ENCODE measurements at regions not wholly inside any gene's neighbourhood (a gene's known extent, or its start where the extent isn't known, plus 50 kb on each side); places are given as distances from the start of the nearest gene placed in this dataset.
"Not testable (repeated sequence)": the region's sequence is repeated elsewhere in the genome, so short reads cannot be mapped to it uniquely, and the experiment has no call there.

DNA sequence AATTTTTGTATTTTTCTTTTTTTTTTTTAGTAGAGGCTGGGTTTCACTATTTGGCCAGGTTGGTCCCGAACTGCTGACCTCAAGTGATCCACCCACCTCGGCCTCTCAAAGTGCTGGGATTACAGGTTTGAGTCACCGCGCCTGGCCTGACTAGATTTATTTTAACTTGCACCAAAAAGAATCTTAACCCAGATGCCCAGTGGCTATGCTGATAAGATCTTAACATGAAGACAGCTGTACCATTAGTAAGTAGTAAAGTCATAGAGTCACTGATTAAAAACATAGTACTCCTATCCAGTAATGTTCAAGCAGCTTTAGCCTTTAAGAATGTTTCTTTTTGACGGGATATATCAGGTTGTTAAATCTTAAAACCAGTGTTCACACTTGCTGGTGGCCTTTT, 1061.8 kb upstream of the FLRT2 start:
- FAIRE-seq, result no peak
- DNase-seq (ENCODE audit: insufficient read length, low spot score), result no peak
- no peak for TF ChIP-seq POLR2A (IDR thresholded peaks at IDR 0.05; ENCODE audit: low read depth, low read length)

DNA sequence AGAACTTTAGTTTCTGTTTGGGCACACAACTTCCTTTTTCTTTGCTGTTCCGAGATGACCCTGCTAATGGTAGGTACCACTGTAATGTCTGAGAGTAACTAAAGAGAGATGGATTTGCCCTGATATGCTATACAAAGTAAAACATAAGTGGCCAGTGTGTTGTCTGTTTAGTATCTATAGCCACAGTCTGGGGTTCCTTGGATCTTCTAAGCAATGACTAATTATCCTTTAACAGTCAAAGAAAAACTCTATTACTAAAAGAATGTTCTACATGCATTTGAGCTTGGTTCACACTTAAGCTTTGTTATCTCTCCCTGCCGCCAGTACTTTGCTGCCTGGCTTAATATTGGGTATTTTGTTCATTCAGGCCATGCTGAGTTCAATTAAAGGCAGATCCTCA, 1051.9 kb upstream of the FLRT2 start:
- FAIRE-seq, result no peak
- no peak for TF ChIP-seq POLR2A (IDR thresholded peaks at IDR 0.05; ENCODE audit: low read depth, low read length)
- no peak for DNase-seq (ENCODE audit: insufficient read length, low spot score)

DNA sequence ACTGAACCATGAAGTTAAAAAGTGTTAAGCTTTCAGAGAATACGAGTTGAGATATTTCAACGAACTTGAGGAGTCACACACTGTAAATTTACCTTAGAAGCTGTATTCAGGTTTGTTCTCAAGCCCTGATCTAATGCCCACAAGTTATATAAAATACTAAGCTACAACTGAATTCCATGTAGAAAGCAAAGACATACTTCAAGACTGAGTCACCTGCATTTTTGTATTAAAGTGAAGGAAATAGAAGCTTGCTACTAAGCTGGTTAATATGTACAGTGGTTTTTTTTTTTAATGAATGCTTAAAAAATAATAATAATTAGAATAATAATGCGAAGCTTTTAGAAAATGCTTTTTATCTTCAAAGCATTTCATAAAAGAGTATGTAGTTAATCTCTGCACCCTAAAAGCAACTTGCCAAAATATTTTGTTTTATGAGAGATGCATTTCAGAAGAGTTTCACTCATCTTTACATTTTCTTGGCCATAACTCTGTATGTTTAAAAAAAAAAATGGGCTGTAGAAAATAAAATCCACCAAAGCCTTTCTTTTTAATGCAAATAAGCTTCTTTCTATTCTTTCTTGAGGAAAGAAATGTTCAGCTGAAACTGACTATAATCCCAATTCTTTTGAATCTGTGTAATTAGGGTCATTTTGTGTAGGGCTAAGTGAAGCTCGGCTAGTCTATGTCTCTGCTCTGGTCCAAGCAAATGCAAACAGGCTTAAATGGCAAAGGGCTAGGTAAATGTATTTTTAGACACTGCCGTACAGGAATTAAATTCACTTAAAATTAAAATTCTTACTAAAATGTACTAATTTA, 1047.5 kb upstream of the FLRT2 start:
- no peak for TF ChIP-seq POLR2A (IDR thresholded peaks at IDR 0.05; ENCODE audit: low read depth, low read length)
- DNase-seq (ENCODE audit: insufficient read length, low spot score), result peak; percentile 4
- no peak for FAIRE-seq

DNA sequence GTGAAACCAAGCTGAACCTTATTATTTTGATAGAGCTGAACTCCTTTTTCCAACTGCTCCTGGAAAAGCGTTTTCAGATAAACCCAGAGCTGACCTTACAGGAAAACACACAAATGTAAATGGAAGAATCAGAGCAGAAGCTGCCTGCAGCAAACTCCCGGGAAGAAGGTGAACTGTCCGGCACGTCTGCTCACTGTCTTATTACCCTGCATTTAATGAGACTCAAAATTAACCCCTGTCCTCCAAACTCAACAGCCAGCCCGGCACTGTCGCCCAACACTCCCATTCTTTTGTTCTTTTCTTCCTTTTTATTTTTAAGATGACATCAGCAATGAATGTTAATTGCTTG, 1046.9 kb upstream of the FLRT2 start:
- no peak for FAIRE-seq
- DNase-seq (ENCODE audit: insufficient read length, low spot score), result no peak
- no peak for TF ChIP-seq POLR2A (IDR thresholded peaks at IDR 0.05; ENCODE audit: low read depth, low read length)

DNA sequence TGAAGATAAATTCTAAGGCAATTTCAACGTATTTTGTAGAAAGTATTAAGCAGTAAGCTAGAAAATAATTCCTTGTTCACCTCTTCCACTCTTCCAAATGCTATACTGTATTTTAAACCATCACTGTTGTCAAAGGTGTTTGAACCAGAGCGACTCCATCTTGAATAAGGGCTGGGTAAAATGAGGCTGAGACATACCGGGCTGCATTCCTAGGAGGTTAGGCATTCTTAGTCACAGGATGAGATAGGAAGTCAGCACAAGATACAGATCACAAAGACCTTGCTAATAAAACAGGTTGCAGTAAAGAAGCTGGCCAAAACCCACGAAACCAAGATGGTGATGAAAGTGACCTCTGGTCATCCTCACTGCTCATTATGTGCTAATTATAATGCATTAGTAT, 1045.7 kb upstream of the FLRT2 start:
- peak; percentile 43 for FAIRE-seq
- DNase-seq (ENCODE audit: insufficient read length, low spot score), result not testable (repeated sequence)

DNA sequence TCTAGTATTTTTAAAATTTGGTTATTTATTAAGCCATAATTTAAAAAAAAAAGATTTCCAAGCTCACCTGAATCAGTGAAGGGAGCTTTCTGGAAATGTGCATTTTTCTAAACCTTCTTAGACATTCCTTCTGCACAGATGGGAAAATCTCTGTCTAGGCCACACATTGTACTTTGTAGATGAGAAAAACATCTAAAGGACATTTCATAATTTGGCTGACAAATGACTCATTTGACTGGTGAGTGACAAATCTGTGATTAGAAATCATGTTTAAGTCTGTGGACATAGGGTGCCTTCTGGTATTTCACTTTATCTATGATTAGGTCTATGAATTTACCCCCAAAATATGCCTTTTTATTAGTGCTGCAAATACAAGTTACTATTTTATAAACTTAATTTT, 1044.9 kb upstream of the FLRT2 start:
- no peak for FAIRE-seq
- TF ChIP-seq POLR2A (IDR thresholded peaks at IDR 0.05; ENCODE audit: low read depth, low read length), result no peak
- no peak for DNase-seq (ENCODE audit: insufficient read length, low spot score)

DNA sequence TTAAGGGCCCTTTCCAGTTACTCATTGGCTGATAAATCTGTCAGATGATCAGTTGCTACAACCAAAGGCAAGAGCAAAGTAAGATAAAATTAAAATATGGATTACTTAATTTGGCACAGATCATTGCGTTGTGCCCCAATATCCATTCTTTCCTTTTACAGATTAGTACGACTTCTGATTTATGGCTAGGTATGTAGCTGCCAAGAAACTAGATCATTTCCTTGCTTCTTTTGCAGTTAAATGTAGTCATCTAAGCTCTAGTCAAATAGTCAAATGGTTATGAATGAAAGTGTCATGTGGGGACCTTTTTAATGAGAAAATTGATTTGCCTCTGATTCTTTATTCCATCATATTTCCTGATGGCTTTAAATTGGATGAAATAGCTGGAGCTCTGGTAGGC, 1039.9 kb upstream of the FLRT2 start:
- DNase-seq (ENCODE audit: insufficient read length, low spot score) (no peak), FAIRE-seq (no peak)
- no peak for TF ChIP-seq POLR2A (IDR thresholded peaks at IDR 0.05; ENCODE audit: low read depth, low read length)

DNA sequence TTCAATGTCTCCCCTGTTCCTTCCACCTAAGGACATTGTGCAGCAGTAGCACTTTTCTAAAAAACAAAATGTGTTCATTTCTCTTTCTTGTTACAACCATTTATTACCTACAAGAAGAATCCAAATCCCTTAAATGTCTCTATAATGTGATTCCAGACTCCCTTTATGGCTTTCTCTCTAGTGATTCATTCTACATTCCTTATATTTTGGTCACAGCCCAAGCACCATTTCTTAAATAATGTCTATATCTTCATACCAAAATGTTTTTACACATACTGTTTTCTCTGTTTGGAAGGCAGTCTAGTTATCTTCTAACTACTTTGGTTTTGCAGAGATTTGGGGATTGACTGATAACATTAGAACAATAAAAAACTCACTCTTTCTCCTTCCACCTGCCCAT, 1037.3 kb upstream of the FLRT2 start:
- FAIRE-seq, result no peak
- no peak for TF ChIP-seq POLR2A (IDR thresholded peaks at IDR 0.05; ENCODE audit: low read depth, low read length)
- no peak for DNase-seq (ENCODE audit: insufficient read length, low spot score)

DNA sequence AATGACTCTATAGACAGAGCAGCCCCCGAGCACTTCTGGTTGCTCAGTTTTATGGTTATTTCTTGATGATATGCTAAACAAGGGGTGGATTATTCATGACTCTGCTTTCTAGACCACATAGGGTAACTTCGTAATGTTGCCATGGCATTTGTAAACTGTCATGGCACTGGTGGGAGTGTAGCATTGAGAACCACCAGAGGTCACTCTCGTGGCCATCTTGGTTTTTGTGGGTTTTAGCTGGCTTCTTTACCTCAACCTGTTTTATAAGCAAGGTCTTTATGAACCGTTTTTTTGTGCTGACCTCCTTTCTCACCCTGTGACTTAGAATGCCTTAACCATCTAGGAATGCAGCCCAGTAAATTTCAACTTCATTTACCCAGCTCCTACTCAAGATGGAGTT, 1036.2 kb upstream of the FLRT2 start:
- DNase-seq (ENCODE audit: insufficient read length, low spot score) (no peak), FAIRE-seq (no peak)
- TF ChIP-seq POLR2A (IDR thresholded peaks at IDR 0.05; ENCODE audit: low read depth, low read length), result no peak

DNA sequence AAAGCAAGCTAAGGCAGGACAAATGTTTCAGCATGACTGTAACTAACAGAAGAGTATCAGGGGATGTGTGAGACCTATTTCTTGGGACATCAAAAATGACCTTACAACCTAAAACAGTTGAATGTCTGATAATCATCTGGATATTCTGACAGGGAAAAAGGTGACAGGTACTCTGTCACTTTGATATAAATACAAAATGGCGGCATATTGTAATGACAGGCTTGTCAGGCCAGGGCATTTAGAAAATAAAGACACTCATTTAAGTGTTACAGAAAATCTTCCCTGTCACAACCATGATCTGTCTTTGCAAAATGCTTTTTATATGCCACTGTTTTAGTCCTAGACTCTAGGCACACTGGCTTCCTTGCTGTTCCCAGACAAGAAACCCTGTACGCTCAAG, 1033.3 kb upstream of the FLRT2 start:
- FAIRE-seq (no peak), DNase-seq (ENCODE audit: insufficient read length, low spot score) (no peak)
- TF ChIP-seq POLR2A (IDR thresholded peaks at IDR 0.05; ENCODE audit: low read depth, low read length), result no peak

DNA sequence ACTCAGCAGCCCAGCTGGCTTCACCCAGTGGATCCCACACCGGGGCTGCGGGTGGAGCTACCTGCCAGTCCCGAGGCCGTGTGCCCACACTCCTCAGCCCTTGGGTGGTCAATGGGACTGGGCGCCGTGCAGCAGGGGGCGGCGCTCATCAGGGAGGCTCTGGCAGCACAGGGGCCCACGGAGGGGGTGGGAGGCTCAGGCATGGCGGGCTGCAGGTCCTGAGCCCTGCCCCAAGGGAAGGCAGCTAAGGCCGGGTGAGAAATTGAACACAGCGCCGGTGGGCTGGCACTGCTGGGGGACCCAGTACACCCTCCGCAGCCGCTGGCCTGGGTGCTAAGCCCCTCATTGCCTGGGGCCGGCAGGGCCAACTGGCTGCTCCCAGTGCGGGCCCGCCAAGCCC, 1017.1 kb upstream of the FLRT2 start:
- FAIRE-seq; DNase-seq (ENCODE audit: insufficient read length, low spot score): not testable (repeated sequence)

DNA sequence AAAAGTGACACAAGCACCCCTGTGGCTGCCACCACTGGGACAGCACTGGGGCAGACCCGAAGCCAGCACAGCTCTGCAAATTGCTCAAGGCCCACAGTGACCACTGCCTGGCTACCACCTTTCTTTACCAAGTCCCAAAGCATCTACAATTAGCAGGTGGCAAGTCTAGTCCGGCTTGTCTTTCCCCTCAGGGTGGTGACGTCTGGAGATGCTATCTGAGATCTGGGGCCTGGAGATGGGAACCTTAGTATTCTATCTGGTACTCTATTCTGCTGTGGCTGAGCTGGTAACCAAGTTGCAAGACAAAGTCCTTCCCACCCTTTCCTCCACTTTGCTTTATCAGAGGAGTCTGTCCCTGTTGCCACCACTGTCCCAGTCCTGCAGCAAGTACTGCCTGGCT, 1010.1 kb upstream of the FLRT2 start:
- no peak for TF ChIP-seq POLR2A (IDR thresholded peaks at IDR 0.05; ENCODE audit: low read depth, low read length)
- no peak for FAIRE-seq
- no peak for DNase-seq (ENCODE audit: insufficient read length, low spot score)

DNA sequence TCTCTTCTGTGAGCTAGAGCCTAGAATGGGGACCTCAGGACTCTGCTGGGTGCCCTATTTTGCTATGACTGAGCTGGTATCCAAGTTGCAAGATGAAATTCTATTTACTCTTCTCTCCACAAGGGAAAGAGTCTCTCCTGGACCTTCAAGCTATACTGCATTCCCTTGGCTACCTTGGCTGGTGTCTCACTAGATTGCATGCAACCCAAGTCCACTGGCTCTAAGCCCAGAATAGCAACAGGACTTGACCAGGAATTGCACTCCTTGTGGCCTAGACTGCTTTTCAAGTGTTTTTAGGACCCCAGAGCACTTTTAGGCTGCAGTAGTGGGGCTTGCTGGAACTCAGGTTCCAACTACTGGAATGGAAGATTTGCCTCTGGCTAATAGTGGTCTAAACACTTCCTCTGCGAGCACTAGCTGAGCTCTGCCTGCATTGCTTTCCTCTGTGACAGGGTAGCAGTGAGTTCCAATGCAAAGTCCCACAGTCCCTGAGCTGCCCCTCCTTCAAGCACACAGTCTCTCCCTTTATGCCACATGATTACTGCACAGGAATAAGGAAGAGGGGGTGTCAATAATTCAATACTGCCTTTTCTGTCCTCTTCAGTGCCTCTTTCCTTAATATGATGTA, 1009.1 kb upstream of the FLRT2 start:
- FAIRE-seq (no peak), DNase-seq (ENCODE audit: insufficient read length, low spot score) (no peak)
- TF ChIP-seq POLR2A (IDR thresholded peaks at IDR 0.05; ENCODE audit: low read depth, low read length), result no peak

DNA sequence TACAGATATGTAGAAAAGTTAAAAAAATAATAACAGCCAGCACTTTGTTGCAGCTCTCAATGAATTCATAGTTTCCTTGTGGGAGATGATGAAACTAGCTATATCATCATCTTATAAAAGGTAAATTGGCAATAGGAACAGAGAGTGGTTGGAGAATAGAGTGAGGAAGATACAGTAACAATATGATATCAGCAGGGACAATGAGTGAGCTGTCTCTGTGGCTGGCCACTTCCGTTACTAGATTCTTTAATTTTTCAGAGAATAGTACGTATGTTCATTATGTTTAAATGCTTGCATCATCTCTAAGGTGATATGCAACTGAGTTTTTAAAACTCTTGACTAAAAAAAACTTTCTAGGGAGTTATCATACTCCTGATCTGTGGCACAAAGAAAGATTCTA, 1006.2 kb upstream of the FLRT2 start:
- TF ChIP-seq POLR2A (IDR thresholded peaks at IDR 0.05; ENCODE audit: low read depth, low read length), result no peak
- FAIRE-seq, result no peak
- no peak for DNase-seq (ENCODE audit: insufficient read length, low spot score)

DNA sequence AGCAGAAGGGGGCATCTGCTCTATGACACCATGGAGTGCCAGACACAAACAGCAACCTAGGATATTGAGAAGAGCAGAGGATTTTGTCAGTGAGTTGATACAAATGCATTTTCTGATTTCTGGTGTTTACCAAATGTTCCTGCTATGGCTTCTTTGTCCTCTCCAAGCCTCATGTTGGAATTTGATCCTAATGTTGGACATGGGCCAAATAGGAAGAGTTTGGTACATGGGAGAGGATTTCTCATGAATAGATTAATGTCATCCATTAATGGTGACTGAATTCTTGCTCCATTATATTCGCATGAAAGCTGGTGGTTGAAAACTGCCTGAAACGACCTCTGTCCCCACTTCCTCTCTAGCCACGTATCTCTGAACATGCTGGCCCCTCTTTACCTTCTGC, 1002.2 kb upstream of the FLRT2 start:
- FAIRE-seq (no peak), DNase-seq (ENCODE audit: insufficient read length, low spot score) (no peak)
- TF ChIP-seq POLR2A (IDR thresholded peaks at IDR 0.05; ENCODE audit: low read depth, low read length), result no peak

Measured in H54 (cell line).